PC-3 (cell line): ENCODE measurements at regions not wholly inside any gene's neighbourhood (a gene's known extent, or its start where the extent isn't known, plus 50 kb on each side); places are given as distances from the start of the nearest gene placed in this dataset.

Experiments
- EZH2 ChIP-seq: fragments of 300-600 bp; sonication (generic); IDR thresholded peaks from one replicate; pipeline ENCODE4 v1.6.1; 2017; ENCODE audit warnings: antibody characterized with exemption, mild to moderate bottlenecking, low read length; ENCODE audit not compliant: unreplicated experiment
- EZH2phosphoT487 ChIP-seq: fragments of 300-600 bp; sonication (generic); IDR thresholded peaks from 2 replicates; pipeline ENCODE4 v1.6.1; 2018; ENCODE audit warnings: mild to moderate bottlenecking, antibody characterized with exemption, low read length, borderline replicate concordance
- TF ChIP-seq, protein P1 (sequence below): fragments of 300-600 bp; sonication (generic); conservative IDR thresholded peaks from 2 replicates; pipeline ENCODE4 v1.5.1; 2017; ENCODE audit warnings: antibody characterized with exemption, low read depth, mild to moderate bottlenecking, low read length

DNA sequence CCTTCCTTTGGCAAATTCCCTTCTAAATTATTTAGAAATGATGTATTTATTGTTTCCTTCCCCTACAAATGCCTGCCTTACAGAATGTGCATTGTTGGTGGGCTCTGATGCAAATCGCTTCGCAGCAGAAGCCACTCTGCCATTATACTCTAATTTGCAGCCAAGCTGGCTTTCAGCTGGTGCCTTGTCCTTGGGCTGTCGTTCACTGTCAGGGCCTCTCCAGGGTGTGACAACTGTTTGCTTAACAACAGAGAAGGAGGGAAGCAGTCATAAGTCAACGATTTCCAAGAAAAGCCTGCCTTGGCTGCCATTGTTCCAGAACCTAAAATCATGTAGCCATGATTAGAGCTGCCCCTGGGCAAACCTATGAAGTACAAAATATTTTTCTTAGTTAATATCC lies 260.1 kb upstream of the RGMB start:
- TF ChIP-seq, protein P1, sequence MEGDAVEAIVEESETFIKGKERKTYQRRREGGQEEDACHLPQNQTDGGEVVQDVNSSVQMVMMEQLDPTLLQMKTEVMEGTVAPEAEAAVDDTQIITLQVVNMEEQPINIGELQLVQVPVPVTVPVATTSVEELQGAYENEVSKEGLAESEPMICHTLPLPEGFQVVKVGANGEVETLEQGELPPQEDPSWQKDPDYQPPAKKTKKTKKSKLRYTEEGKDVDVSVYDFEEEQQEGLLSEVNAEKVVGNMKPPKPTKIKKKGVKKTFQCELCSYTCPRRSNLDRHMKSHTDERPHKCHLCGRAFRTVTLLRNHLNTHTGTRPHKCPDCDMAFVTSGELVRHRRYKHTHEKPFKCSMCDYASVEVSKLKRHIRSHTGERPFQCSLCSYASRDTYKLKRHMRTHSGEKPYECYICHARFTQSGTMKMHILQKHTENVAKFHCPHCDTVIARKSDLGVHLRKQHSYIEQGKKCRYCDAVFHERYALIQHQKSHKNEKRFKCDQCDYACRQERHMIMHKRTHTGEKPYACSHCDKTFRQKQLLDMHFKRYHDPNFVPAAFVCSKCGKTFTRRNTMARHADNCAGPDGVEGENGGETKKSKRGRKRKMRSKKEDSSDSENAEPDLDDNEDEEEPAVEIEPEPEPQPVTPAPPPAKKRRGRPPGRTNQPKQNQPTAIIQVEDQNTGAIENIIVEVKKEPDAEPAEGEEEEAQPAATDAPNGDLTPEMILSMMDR = no peak
- TF ChIP-seq EZH2 = no peak
- no peak for TF ChIP-seq EZH2phosphoT487
